Activated T-helper 1 cell treated with anti-CD3 and anti-CD28 coated beads, Interleukin-12 subunit alpha, Interleukin-12 subunit beta, Interleukin-2, Interleukin-4 antibody, amounts not matched to agents 30 ng/mL and 10 ng/mL and 1 ng/mL, durations not matched to agents 14 hours and 24 hours and 36 hours (primary cell): ENCODE measurements at regions not wholly inside any gene's neighbourhood (a gene's known extent, or its start where the extent isn't known, plus 50 kb on each side); places are given as distances from the start of the nearest gene placed in this dataset.
"Not testable (repeated sequence)": the region's sequence is repeated elsewhere in the genome, so short reads cannot be mapped to it uniquely, and the experiment has no call there.

ENCODE experiments used
- DNase-seq: peaks from one replicate; pipeline ENCODE4 v3.0.0; 2021; ENCODE audit warnings: low spot score
- H3K27ac Mint-ChIP-seq: one replicate; pipeline ENCODE4 v1.8.0; 2021; ENCODE audit warnings: mild to moderate bottlenecking, mixed read lengths
- H3K27me3 Mint-ChIP-seq: one replicate; pipeline ENCODE4 v1.8.0; 2022; ENCODE audit warnings: mild to moderate bottlenecking, moderate library complexity, mixed read lengths; ENCODE audit not compliant: insufficient read depth
- H3K36me3 Mint-ChIP-seq: one replicate; pipeline ENCODE4 v1.8.0; 2021; ENCODE audit warnings: low read depth, mixed read lengths
- H3K4me1 Mint-ChIP-seq: one replicate; pipeline ENCODE4 v1.8.0; 2021; ENCODE audit warnings: low read depth, mixed read lengths
- H3K4me3 Mint-ChIP-seq: one replicate; pipeline ENCODE4 v1.8.0; 2021; ENCODE audit warnings: mild to moderate bottlenecking, moderate library complexity, mixed read lengths
- H3K9me3 Mint-ChIP-seq: one replicate; pipeline ENCODE4 v1.8.0; 2021; ENCODE audit warnings: mixed read lengths
- intact Hi-C: fragments of 100-400 bp; cut with micrococcal nuclease; formaldehyde crosslinking; loops from one replicate; pipeline ENCODE4 v1.15.1; 2024

DNA sequence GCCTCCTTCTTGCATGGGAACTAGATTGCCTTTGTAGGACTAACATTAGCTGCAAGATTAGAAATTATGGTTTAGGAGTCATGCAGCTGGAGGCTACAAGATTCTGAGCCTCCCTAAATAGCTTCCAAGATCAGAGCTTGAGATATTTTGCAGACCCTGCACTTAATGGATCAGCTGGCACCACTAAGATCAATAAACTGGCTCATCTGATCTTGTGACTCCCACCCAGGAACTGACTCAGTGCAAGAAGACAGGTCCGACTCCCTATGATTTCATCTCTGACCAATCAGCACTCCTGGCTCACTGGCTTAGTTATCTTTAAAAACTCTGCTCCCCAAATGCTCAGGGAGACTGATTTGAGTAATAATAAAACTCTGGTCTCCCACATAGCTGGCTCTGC is 71.4 kb upstream of the CSF1 start:
- H3K4me3 Mint-ChIP-seq, H3K36me3 Mint-ChIP-seq, H3K27me3 Mint-ChIP-seq, H3K4me1 Mint-ChIP-seq, intact Hi-C loops, H3K27ac Mint-ChIP-seq, DNase-seq: not testable (repeated sequence)
- peaks cover 14% of the 10 kb centered on the region for H3K9me3 Mint-ChIP-seq

- peaks cover 2% of the 10 kb centered on the region for H3K27me3 Mint-ChIP-seq
- intact Hi-C loops, result no loop called here
- H3K9me3 Mint-ChIP-seq, result peaks cover 14% of the 10 kb centered on the region
- no peak overlapping the region for H3K27ac Mint-ChIP-seq
- no peaks in the 10 kb centered on the region for H3K4me1 Mint-ChIP-seq
- H3K36me3 Mint-ChIP-seq, result peaks cover 2% of the 10 kb centered on the region
- no peak for DNase-seq
- H3K4me3 Mint-ChIP-seq, result no peak overlapping the region
Measured at GRCh38 chr1:109838838-109839240, 71.8 kb upstream of the CSF1 start.

GRCh38 chr1:109837852-109838570 is 72.6 kb upstream of the CSF1 start:
- intact Hi-C loops, result no loop called here
- H3K36me3 Mint-ChIP-seq, result peaks cover 2% of the 10 kb centered on the region

DNA sequence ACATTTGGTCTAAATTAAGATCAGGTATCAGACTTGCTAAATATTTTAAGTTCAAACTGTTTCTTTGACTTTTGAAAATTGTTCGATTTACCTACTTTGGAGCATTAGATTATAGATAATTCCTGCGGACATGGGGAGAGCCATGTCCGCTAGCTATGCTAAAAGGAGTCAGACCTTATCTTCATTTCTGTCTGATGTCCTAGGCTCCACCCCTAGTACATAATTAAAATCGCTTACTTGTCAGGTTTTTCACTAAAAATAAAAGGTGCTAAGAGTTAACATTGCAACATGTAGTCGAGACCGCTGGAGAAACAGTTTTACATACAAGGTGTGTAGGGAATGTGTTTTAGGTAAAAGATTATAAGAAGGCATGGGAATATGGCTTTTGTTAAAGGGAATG is 71.9 kb upstream of the EPS8L3 start:
- H3K27me3 Mint-ChIP-seq, H3K4me1 Mint-ChIP-seq, H3K36me3 Mint-ChIP-seq, intact Hi-C loops, DNase-seq, H3K4me3 Mint-ChIP-seq, H3K27ac Mint-ChIP-seq: not testable (repeated sequence)
- H3K9me3 Mint-ChIP-seq, result peaks cover 27% of the 10 kb centered on the region

More at GRCh38 chr1:109837852-109838570, 72.6 kb upstream of the CSF1 start:
- Mint-ChIP-seq H3K4me1 (no peaks in the 10 kb centered on the region), H3K27me3 (peaks cover 2% of the 10 kb centered on the region), H3K27ac (no peak overlapping the region), H3K9me3 (peaks cover 17% of the 10 kb centered on the region), H3K4me3 (no peak overlapping the region)
- no peak for DNase-seq

- Mint-ChIP-seq H3K4me3 (no peak overlapping the region), H3K4me1 (no peaks in the 10 kb centered on the region), H3K27me3 (peaks cover 2% of the 10 kb centered on the region), H3K36me3 (peaks cover 2% of the 10 kb centered on the region), H3K9me3 (peaks cover 27% of the 10 kb centered on the region), H3K27ac (no peak overlapping the region)
- DNase-seq, result no peak
- intact Hi-C loops, result no loop called here
Measured at GRCh38 chr1:109834951-109835350, 71.2 kb upstream of the EPS8L3 start.

GRCh38 chr1:109832945-109833344 is 69.2 kb upstream of the EPS8L3 start:
- H3K4me3 Mint-ChIP-seq, result no peak overlapping the region
- peaks cover 23% of the 10 kb centered on the region for H3K9me3 Mint-ChIP-seq
- H3K4me1 Mint-ChIP-seq, result no peaks in the 10 kb centered on the region

GRCh38 chr1:109828756-109829505 is 65.2 kb upstream of the EPS8L3 start:
- Mint-ChIP-seq H3K36me3 (peaks cover 2% of the 10 kb centered on the region), H3K27ac (no peak overlapping the region), H3K27me3 (peaks cover 1% of the 10 kb centered on the region), H3K4me1 (peaks cover 19% of the 10 kb centered on the region), H3K9me3 (peaks cover 14% of the 10 kb centered on the region), H3K4me3 (no peak overlapping the region)
- intact Hi-C loops, result no loop called here
- DNase-seq, result no peak

More at GRCh38 chr1:109832945-109833344, 69.2 kb upstream of the EPS8L3 start:
- Mint-ChIP-seq H3K27ac (no peak overlapping the region), H3K36me3 (peaks cover 4% of the 10 kb centered on the region), H3K27me3 (peaks cover 3% of the 10 kb centered on the region)
- intact Hi-C loops, result no loop called here
- DNase-seq, result no peak

DNA sequence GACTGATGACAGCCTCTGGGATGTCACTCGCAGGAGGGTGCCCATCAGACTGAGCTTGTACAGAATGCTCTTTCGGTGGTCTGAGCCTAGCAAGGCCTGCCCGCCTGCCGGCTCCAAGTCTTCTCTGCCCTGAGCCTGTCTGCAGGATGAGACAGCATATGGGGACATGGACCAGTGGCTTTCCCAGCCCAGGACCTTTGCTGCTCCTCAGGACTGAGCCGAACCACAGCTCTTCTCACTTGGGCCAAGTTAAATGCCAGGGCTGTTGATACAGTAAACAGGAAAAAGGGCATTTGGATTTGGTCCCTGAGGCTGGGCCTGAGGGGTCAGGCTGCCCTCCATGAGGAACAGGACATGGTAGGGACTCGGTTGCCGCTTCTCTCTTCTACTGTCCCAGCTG is 64.3 kb upstream of the EPS8L3 start:
- Mint-ChIP-seq H3K27ac (no peak overlapping the region), H3K4me3 (no peak overlapping the region), H3K27me3 (peaks cover 1% of the 10 kb centered on the region), H3K4me1 (peaks cover 25% of the 10 kb centered on the region), H3K36me3 (peaks cover 2% of the 10 kb centered on the region), H3K9me3 (peaks cover 10% of the 10 kb centered on the region)
- no peak for DNase-seq
- intact Hi-C loops, result no loop called here

DNA sequence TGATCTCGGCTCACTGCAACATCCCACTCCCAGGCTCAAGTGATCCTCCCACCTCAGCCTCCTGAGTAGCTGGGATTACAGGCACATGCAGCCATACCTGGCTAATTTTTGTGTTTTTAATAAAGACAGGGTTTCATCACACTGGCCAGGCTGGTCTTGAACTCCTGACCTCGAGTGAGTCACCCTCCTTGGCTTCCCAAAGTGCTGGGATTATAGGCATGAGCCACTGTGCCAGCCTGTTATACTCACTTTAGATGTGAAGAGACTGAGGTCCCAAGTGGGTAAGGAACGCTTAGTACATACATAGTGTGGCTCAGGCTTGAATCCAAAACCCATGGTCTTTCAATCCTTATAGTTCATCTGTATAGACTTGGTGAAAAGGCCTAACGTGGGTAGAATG is 63.7 kb upstream of the EPS8L3 start:
- Mint-ChIP-seq H3K27me3 (peaks cover 1% of the 10 kb centered on the region), H3K36me3 (peaks cover 2% of the 10 kb centered on the region), H3K4me1 (peaks cover 30% of the 10 kb centered on the region), H3K4me3 (no peak overlapping the region), H3K27ac (no peak overlapping the region), H3K9me3 (peaks cover 6% of the 10 kb centered on the region)
- no peak for DNase-seq
- intact Hi-C loops, result no loop called here

DNA sequence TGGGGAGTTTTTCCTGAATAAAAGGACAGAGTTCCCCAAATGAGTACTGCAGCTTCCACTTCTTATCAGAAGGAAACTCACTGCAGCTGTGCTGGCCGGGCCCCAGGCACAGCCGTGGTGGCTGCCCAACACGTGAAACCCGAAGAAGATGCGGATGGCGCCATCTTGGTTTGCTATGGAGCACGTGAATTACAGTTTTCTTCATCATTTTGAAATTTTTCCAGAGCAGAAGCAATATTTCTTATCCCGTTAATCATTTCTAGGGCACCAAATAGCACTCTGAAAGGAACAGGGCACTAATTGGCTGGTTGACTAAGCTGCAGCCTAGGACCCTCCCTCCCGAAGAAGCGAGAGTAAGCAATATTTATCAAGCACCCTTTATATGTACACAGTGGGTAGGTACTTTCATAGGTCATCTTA is 63.2 kb upstream of the EPS8L3 start:
- Mint-ChIP-seq H3K27me3 (peaks cover 1% of the 10 kb centered on the region), H3K4me3 (no peak overlapping the region), H3K27ac (no peak overlapping the region), H3K4me1 (peaks cover 36% of the 10 kb centered on the region), H3K9me3 (peaks cover under 1% of the 10 kb centered on the region), H3K36me3 (peaks cover 2% of the 10 kb centered on the region)
- no peak for DNase-seq
- intact Hi-C loops, result no loop called here

DNA sequence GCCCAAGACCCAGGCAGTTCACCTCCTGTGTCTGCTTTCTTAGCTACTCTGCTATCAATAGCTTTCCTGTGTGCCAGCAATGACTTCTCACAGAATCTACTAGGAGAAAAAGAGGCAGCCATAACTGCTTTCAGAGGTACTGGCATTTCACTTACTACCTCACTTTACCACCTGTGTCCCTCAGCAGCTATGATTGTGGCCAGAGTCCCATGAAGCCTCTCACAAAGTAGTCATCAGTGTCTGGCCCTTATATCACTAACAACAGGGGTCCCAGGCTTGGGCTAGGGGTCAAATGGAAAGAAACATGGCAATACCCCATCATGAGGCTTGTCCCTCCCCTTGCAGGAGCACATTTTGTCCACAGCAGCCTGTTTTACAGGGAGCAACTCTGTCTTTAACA is 62.7 kb upstream of the EPS8L3 start:
- Mint-ChIP-seq H3K27me3 (peaks cover 1% of the 10 kb centered on the region), H3K9me3 (no peaks in the 10 kb centered on the region), H3K4me3 (no peak overlapping the region), H3K27ac (no peak overlapping the region), H3K4me1 (peaks cover 40% of the 10 kb centered on the region), H3K36me3 (peaks cover 2% of the 10 kb centered on the region)
- intact Hi-C loops, result no loop called here
- no peak for DNase-seq

DNA sequence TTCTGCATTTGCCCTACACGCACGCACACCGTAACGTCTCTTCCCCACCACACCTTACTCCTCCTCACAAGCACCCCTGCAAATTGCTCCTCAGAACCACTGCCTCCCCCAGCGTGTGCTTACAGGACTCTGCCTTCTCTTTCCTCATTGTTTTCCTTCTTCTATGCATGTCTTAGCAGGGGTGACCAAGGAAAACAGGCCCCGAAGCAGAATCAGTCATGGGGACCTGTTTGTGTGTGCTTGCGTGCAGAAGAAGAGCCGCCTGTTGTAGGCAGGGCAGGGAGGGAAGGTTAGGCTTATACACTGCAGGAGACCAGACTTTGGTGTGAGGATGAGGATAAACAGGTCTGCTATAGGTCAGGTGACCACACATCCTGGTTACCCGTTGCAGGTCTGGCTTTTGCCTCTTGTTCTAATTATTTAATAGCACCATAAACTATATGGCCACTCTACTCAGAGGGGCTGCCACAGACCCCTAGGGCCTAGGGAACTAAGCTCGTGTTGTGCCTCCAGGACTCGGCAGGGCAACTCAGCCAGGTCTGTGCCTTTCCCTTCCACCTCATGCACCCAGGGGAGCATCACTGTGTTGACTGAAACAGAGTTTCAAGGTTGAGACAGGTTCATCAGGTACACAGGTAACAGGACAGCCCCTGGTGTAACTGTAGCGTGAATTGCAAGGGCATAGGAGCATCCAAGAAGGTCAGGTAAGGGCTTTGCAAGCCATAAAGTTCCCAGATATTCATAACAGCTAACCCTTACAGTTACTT is 60.8 kb upstream of the EPS8L3 start:
- peak overlapping the region; percentile 5 for H3K27ac Mint-ChIP-seq
- peaks cover 2% of the 10 kb centered on the region for H3K36me3 Mint-ChIP-seq
- intact Hi-C loops, result loop anchor here (1.0 kb wide), 3 partner anchors 22 to 66 kb away; no protein-coding TSS in a partner anchor
- no peaks in the 10 kb centered on the region for H3K9me3 Mint-ChIP-seq
- peaks cover 48% of the 10 kb centered on the region for H3K4me1 Mint-ChIP-seq
- no peak overlapping the region for H3K4me3 Mint-ChIP-seq
- H3K27me3 Mint-ChIP-seq, result peaks cover 1% of the 10 kb centered on the region
- no peak for DNase-seq
